HS-27A (cell line): ENCODE measurements at regions not wholly inside any gene's neighbourhood (a gene's known extent, or its start where the extent isn't known, plus 50 kb on each side); places are given as distances from the start of the nearest gene placed in this dataset.

Experiments
- DNase-seq: peaks from one replicate; pipeline ENCODE4 v3.0.0-alpha.2; 2012; ENCODE audit warnings: low read depth, missing footprints

GRCh38 chr2:120881981-120882788, 146.5 kb downstream of the GLI2 start:
- no peak for DNase-seq

GRCh38 chr2:120883607-120884440, 148.2 kb downstream of the GLI2 start:
- DNase-seq: no peak

GRCh38 chr2:120884472-120885290, 149.0 kb downstream of the GLI2 start:
- no peak for DNase-seq

GRCh38 chr2:120885321-120885720, 149.7 kb downstream of the GLI2 start:
- no peak for DNase-seq

- DNase-seq: no peak
These were observed 150.1 kb downstream of the GLI2 start for GRCh38 chr2:120885749-120886148.

GRCh38 chr2:120886534-120887319, 151.1 kb downstream of the GLI2 start:
- no peak for DNase-seq

- DNase-seq: no peak
These were observed 151.6 kb downstream of the GLI2 start for GRCh38 chr2:120887320-120887697.

GRCh38 chr2:120887741-120888231, 152.1 kb downstream of the GLI2 start:
- DNase-seq: no peak

- DNase-seq: no peak
These were observed 153.2 kb downstream of the GLI2 start for GRCh38 chr2:120888851-120889250.

- DNase-seq: no peak
These were observed 154.3 kb downstream of the GLI2 start for GRCh38 chr2:120889936-120890335.

GRCh38 chr2:120890566-120891360, 155.1 kb downstream of the GLI2 start:
- no peak for DNase-seq

GRCh38 chr2:120892271-120892966, 156.8 kb downstream of the GLI2 start:
- DNase-seq: no peak

GRCh38 chr2:120892967-120893667, 157.4 kb downstream of the GLI2 start:
- DNase-seq: no peak

- DNase-seq: no peak
These were observed 158.3 kb downstream of the GLI2 start for GRCh38 chr2:120893811-120894584.

- no peak for DNase-seq
These were observed 159.3 kb downstream of the GLI2 start for GRCh38 chr2:120894966-120895365.

GRCh38 chr2:120896126-120896525, 160.5 kb downstream of the GLI2 start:
- no peak for DNase-seq

- DNase-seq: no peak
These were observed 161.2 kb downstream of the GLI2 start for GRCh38 chr2:120896901-120897300.

- no peak for DNase-seq
These were observed 161.7 kb downstream of the GLI2 start for GRCh38 chr2:120897399-120897798.
